Neural cell (in vitro differentiated cells): ENCODE measurements at regions not wholly inside any gene's neighbourhood (a gene's known extent, or its start where the extent isn't known, plus 50 kb on each side); places are given as distances from the start of the nearest gene placed in this dataset.

Experiments used
- H2AFZ ChIP-seq: fragments of 200-600, 300-800 bp; sonication (generic), shearing (Covaris generic); 2 replicates; pipeline ENCODE4 v1.6.0; 2014; ENCODE audit warnings: low read depth, mild to moderate bottlenecking, antibody characterized with exemption, low read length, moderate library complexity
- H3F3A ChIP-seq: fragments of 200-600 bp; shearing (Covaris generic); 2 replicates; pipeline ENCODE4 v1.6.1; 2016; ENCODE audit warnings: mild to moderate bottlenecking, moderate library complexity, mixed read lengths, antibody characterized with exemption, low read length; ENCODE audit not compliant: insufficient read depth, poor library complexity, severe bottlenecking
- H3K27ac ChIP-seq: fragments of 200-600, 300-800 bp; sonication (generic), shearing (Covaris generic); 2 replicates; pipeline ENCODE4 v1.5.1; 2014; ENCODE audit warnings: mild to moderate bottlenecking, low read length, moderate library complexity
- H3K27me3 ChIP-seq: fragments of 300-800, 200-600 bp; sonication (generic), shearing (Covaris generic); 2 replicates; pipeline ENCODE4 v1.6.0; 2014; ENCODE audit warnings: mild to moderate bottlenecking, low read depth, low read length, moderate library complexity; ENCODE audit not compliant: insufficient read depth
- H3K36me3 ChIP-seq: fragments of 300-800, 200-600 bp; sonication (generic), shearing (Covaris generic); 2 replicates; pipeline ENCODE4 v1.5.1; 2014; ENCODE audit warnings: mild to moderate bottlenecking, antibody characterized with exemption, low read length, moderate library complexity; ENCODE audit not compliant: insufficient read depth
- H3K4me2 ChIP-seq: fragments of 300-800, 200-600 bp; sonication (generic), shearing (Covaris generic); 2 replicates; pipeline ENCODE4 v1.6.0; 2014; ENCODE audit warnings: mild to moderate bottlenecking, low read length
- H3K4me3 ChIP-seq: fragments of 300-800, 200-600 bp; sonication (generic), shearing (Covaris generic); 2 replicates; pipeline ENCODE4 v1.5.1; 2014; ENCODE audit warnings: mild to moderate bottlenecking, low read length, moderate library complexity
- H3K79me2 ChIP-seq: fragments of 200-600 bp; shearing (Covaris generic); replicated peaks from 2 replicates; pipeline ENCODE4 v1.6.0; 2014; ENCODE audit warnings: mild to moderate bottlenecking, low read length, moderate library complexity; ENCODE audit not compliant: insufficient read depth
- H3K9ac ChIP-seq: fragments of 300-800, 200-600 bp; sonication (generic), shearing (Covaris generic); 2 replicates; pipeline ENCODE4 v1.6.1; 2016; ENCODE audit warnings: mild to moderate bottlenecking, low read length, mixed read lengths
- H3K9me2 ChIP-seq: fragments of 200-600 bp; shearing (Covaris generic); 2 replicates; pipeline ENCODE4 v1.6.1; 2016; ENCODE audit warnings: mild to moderate bottlenecking, low read length, mixed read lengths; ENCODE audit not compliant: insufficient read depth
- H3K9me3 ChIP-seq: fragments of 200-600, 300-800 bp; sonication (generic), shearing (Covaris generic); 2 replicates; pipeline ENCODE4 v1.6.1; 2016; ENCODE audit warnings: mild to moderate bottlenecking, mixed run types, low read length, moderate library complexity, mixed read lengths
- H4K20me1 ChIP-seq: fragments of 200-600 bp; shearing (Covaris generic); 2 replicates; pipeline ENCODE4 v1.6.1; 2016; ENCODE audit warnings: mild to moderate bottlenecking, mixed run types; ENCODE audit not compliant: insufficient read depth
- EP300 ChIP-seq: fragments of 450-650 bp; conservative IDR thresholded peaks from 2 replicates; pipeline ENCODE4 v1.6.1; 2014; ENCODE audit warnings: antibody characterized with exemption, mild to moderate bottlenecking, moderate library complexity; ENCODE audit not compliant: poor library complexity, severe bottlenecking
- EZH2 ChIP-seq: fragments of 200-600, 300-800 bp; shearing (Covaris generic), sonication (generic); IDR thresholded peaks from 2 replicates; pipeline ENCODE4 v1.6.1; 2014; ENCODE audit warnings: antibody characterized with exemption, low read length, borderline replicate concordance, mild to moderate bottlenecking; ENCODE audit not compliant: insufficient read depth, poor library complexity, severe bottlenecking
- MXI1 ChIP-seq: fragments of 450-650 bp; conservative IDR thresholded peaks from 2 replicates; pipeline ENCODE4 v1.6.1; 2014; ENCODE audit warnings: antibody characterized with exemption, mild to moderate bottlenecking; ENCODE audit not compliant: poor library complexity, severe bottlenecking
- POLR2AphosphoS5 ChIP-seq: IDR thresholded peaks from 2 replicates; pipeline ENCODE4 v1.6.1; 2012
- RAD21 ChIP-seq: fragments of 450-650 bp; conservative IDR thresholded peaks from 2 replicates; pipeline ENCODE4 v1.6.1; 2014; ENCODE audit warnings: antibody characterized with exemption, mild to moderate bottlenecking, moderate library complexity
- SMC3 ChIP-seq: fragments of 450-650 bp; conservative IDR thresholded peaks from 2 replicates; pipeline ENCODE4 v1.6.1; 2014; ENCODE audit warnings: antibody characterized with exemption, mild to moderate bottlenecking, moderate library complexity; ENCODE audit not compliant: poor library complexity
- TAF1 ChIP-seq: IDR thresholded peaks from 2 replicates; pipeline ENCODE4 v1.6.1; 2012; ENCODE audit warnings: low read depth
- TF ChIP-seq, protein P1 (sequence below): IDR thresholded peaks from 2 replicates; pipeline ENCODE4 v1.6.1; 2012; ENCODE audit warnings: borderline replicate concordance
- TF ChIP-seq, protein P2 (sequence below): fragments of 450-650 bp; IDR thresholded peaks from 2 replicates; pipeline ENCODE4 v1.5.1; 2014; ENCODE audit warnings: antibody characterized with exemption, mild to moderate bottlenecking, moderate library complexity; ENCODE audit not compliant: poor library complexity, severe bottlenecking

DNA sequence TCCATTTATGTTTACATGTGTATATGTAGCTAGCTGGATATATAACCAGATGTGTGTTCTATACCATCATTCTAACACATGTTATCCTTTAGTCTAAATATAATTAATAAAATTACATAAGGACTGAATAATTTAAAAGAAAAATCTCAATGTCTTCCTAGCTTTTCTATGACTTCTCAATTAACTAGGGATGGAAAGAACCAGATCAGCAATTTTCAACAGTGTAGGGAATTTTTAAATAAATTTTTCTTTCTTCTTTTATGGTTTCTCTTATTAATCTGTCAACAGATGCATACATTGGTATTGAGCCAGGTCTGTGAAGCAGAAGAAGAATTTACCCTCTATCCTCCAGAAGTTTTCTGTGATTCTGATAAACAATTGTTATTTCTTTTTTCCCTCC lies 2180.4 kb upstream of the C9orf72 start:
- no peak overlapping the region for H3K4me2 ChIP-seq
- H3F3A ChIP-seq = no peaks in the 10 kb centered on the region
- H3K9me2 ChIP-seq = no peaks in the 10 kb centered on the region
- no peaks in the 10 kb centered on the region for H4K20me1 ChIP-seq
- H3K4me3 ChIP-seq = no peak overlapping the region
- TF ChIP-seq RAD21 (no peak), POLR2AphosphoS5 (no peak), SMC3 (no peak), MXI1 (no peak)
- no peaks in the 10 kb centered on the region for H3K36me3 ChIP-seq
- H3K27ac ChIP-seq = no peak overlapping the region
- H3K79me2 ChIP-seq = no peaks in the 10 kb centered on the region
- H3K9ac ChIP-seq = no peak overlapping the region
- no peak overlapping the region for H2AFZ ChIP-seq
- H3K9me3 ChIP-seq = no peaks in the 10 kb centered on the region
- no peaks in the 10 kb centered on the region for H3K27me3 ChIP-seq

DNA sequence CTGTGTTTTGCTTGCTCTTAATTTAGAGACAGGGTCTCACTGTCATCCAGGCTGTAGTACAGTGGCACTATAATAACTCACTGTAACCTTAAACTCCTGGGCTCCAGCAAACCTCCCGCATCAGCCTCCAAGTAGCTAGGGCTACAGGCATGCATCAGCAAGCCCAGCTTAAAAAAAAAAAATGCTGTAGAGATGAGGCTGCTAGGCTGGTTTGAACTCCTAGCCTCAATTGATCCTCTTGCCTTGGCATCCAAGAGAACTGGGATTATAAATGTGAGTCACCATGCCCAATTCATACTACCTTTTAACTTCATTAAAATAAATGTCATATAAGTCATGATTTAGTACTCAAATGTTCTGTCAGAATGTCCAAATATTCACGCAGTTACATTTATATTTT lies 2195.7 kb upstream of the C9orf72 start:
- no peaks in the 10 kb centered on the region for H3K27me3 ChIP-seq
- TF ChIP-seq EP300 (no peak), TAF1 (no peak), EZH2 (no peak), RAD21 (no peak), SMC3 (no peak), POLR2AphosphoS5 (no peak), MXI1 (no peak)
- TF ChIP-seq, protein P1, sequence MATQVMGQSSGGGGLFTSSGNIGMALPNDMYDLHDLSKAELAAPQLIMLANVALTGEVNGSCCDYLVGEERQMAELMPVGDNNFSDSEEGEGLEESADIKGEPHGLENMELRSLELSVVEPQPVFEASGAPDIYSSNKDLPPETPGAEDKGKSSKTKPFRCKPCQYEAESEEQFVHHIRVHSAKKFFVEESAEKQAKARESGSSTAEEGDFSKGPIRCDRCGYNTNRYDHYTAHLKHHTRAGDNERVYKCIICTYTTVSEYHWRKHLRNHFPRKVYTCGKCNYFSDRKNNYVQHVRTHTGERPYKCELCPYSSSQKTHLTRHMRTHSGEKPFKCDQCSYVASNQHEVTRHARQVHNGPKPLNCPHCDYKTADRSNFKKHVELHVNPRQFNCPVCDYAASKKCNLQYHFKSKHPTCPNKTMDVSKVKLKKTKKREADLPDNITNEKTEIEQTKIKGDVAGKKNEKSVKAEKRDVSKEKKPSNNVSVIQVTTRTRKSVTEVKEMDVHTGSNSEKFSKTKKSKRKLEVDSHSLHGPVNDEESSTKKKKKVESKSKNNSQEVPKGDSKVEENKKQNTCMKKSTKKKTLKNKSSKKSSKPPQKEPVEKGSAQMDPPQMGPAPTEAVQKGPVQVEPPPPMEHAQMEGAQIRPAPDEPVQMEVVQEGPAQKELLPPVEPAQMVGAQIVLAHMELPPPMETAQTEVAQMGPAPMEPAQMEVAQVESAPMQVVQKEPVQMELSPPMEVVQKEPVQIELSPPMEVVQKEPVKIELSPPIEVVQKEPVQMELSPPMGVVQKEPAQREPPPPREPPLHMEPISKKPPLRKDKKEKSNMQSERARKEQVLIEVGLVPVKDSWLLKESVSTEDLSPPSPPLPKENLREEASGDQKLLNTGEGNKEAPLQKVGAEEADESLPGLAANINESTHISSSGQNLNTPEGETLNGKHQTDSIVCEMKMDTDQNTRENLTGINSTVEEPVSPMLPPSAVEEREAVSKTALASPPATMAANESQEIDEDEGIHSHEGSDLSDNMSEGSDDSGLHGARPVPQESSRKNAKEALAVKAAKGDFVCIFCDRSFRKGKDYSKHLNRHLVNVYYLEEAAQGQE = no peak
- TF ChIP-seq, protein P2, sequence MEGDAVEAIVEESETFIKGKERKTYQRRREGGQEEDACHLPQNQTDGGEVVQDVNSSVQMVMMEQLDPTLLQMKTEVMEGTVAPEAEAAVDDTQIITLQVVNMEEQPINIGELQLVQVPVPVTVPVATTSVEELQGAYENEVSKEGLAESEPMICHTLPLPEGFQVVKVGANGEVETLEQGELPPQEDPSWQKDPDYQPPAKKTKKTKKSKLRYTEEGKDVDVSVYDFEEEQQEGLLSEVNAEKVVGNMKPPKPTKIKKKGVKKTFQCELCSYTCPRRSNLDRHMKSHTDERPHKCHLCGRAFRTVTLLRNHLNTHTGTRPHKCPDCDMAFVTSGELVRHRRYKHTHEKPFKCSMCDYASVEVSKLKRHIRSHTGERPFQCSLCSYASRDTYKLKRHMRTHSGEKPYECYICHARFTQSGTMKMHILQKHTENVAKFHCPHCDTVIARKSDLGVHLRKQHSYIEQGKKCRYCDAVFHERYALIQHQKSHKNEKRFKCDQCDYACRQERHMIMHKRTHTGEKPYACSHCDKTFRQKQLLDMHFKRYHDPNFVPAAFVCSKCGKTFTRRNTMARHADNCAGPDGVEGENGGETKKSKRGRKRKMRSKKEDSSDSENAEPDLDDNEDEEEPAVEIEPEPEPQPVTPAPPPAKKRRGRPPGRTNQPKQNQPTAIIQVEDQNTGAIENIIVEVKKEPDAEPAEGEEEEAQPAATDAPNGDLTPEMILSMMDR = no peak
- H3K4me3 ChIP-seq = no peak overlapping the region
- no peak overlapping the region for H3K4me2 ChIP-seq
- no peaks in the 10 kb centered on the region for H4K20me1 ChIP-seq
- no peaks in the 10 kb centered on the region for H3F3A ChIP-seq
- H3K36me3 ChIP-seq = no peaks in the 10 kb centered on the region
- H3K79me2 ChIP-seq = no peaks in the 10 kb centered on the region
- no peaks in the 10 kb centered on the region for H3K9me3 ChIP-seq
- no peak overlapping the region for H3K27ac ChIP-seq
- no peak overlapping the region for H3K9ac ChIP-seq
- no peaks in the 10 kb centered on the region for H3K9me2 ChIP-seq
- H2AFZ ChIP-seq = no peak overlapping the region

DNA sequence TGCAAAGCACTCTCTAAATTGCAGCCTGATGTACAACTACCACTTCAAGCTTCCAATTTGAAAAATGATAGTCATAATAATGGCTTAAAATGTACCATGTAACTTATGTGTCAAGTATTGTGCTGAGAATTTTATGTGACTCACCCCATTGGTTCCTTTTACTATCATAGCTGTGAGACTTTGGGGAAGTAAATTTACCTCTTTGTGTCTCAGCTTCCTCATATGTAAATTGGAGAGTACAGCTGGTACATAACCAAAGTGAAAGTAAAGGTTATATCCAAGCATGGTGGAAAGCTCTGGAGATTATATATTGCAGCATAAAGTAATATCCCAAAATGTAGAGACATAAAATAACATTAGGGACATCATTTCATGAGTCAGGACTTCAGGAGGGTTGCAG lies 2200.4 kb upstream of the C9orf72 start:
- no peaks in the 10 kb centered on the region for H3K27me3 ChIP-seq
- no peaks in the 10 kb centered on the region for H3K9me3 ChIP-seq
- no peaks in the 10 kb centered on the region for H3K79me2 ChIP-seq
- H3K36me3 ChIP-seq = no peaks in the 10 kb centered on the region
- no peak overlapping the region for H3K4me3 ChIP-seq
- TF ChIP-seq RAD21 = no peak
- TF ChIP-seq EP300 = no peak
- no peak for TF ChIP-seq TAF1
- TF ChIP-seq, protein P1 = no peak
- H2AFZ ChIP-seq = no peak overlapping the region
- no peak overlapping the region for H3K27ac ChIP-seq
- H3F3A ChIP-seq = no peaks in the 10 kb centered on the region
- H4K20me1 ChIP-seq = no peaks in the 10 kb centered on the region
- H3K9ac ChIP-seq = no peak overlapping the region
- H3K4me2 ChIP-seq = no peak overlapping the region
- H3K9me2 ChIP-seq = no peaks in the 10 kb centered on the region
